Fibroblast of the aortic adventitia (primary cell): ENCODE measurements at regions not wholly inside any gene's neighbourhood (a gene's known extent, or its start where the extent isn't known, plus 50 kb on each side); places are given as distances from the start of the nearest gene placed in this dataset.
"Not testable (repeated sequence)": the region's sequence is repeated elsewhere in the genome, so short reads cannot be mapped to it uniquely, and the experiment has no call there.

Experiments
- DNase-seq: peaks from one replicate; pipeline ENCODE4 v3.0.0-alpha.2; 2010; ENCODE audit warnings: low read depth
- H3K4me3 ChIP-seq: 2 replicates; pipeline ENCODE4 v1.5.1; 2011; ENCODE audit warnings: low read depth, mild to moderate bottlenecking, control low read depth, low read length, moderate library complexity
- TF ChIP-seq, protein P1 (sequence below): IDR thresholded peaks from 2 replicates; pipeline ENCODE4 v1.5.1; 2011; ENCODE audit warnings: mild to moderate bottlenecking, low read length, control low read depth, inconsistent platforms; ENCODE audit not compliant: insufficient read depth

DNA sequence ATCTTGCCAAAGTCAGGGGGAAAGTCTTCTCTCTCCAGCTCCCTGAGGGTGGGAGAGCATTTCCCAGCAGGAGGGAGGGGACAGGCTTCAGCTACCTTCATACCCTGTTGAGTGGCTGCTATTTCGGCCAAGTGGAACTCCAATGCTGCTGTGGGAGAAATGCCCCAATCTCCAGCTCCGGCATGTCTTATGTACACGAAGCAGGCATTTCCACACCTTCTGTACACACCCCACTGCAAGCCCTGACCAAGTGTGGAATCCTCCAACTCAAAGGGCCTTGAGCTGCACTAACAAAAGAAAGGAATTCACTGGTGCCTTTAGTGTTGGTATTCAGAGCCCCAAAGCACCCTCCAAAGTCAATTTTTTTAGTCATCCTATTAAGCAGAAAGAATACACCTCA is 313.6 kb upstream of the NT5E start:
- TF ChIP-seq, protein P1, sequence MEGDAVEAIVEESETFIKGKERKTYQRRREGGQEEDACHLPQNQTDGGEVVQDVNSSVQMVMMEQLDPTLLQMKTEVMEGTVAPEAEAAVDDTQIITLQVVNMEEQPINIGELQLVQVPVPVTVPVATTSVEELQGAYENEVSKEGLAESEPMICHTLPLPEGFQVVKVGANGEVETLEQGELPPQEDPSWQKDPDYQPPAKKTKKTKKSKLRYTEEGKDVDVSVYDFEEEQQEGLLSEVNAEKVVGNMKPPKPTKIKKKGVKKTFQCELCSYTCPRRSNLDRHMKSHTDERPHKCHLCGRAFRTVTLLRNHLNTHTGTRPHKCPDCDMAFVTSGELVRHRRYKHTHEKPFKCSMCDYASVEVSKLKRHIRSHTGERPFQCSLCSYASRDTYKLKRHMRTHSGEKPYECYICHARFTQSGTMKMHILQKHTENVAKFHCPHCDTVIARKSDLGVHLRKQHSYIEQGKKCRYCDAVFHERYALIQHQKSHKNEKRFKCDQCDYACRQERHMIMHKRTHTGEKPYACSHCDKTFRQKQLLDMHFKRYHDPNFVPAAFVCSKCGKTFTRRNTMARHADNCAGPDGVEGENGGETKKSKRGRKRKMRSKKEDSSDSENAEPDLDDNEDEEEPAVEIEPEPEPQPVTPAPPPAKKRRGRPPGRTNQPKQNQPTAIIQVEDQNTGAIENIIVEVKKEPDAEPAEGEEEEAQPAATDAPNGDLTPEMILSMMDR = no peak
- no peak for DNase-seq

DNA sequence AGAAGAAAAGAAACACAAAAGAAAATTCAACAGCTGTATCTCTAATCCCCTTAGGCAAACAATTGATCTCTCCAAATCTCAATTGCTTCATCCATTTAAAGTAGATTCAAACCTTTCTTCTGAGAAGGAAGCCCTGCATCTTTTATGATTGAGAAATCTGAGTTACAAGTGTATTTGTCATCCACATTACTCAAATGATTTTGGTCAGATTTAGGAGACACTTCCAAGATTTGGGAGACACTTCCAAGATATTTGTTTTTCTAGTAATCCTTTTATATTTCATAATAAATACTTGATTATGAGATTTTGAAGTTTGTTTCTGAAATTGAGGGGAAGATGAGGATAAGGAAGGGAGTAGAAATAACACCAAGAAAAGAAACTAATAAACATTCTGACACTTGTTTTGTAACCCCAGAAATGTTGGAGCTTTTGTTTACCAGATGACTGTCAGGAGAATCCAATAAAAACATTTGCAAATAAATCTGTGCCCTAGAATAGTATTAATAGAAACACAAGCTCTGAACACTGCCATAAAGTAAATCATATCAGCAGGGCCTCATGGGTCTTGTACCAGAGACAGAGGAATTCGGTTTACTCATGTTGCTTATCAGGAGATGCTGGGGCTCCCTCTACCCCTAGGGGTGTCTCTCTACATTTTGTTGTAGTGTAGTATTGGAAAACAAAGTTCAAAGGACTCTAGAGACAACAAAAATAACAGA is 314.3 kb upstream of the NT5E start:
- TF ChIP-seq, protein P1 = no peak
- peak; percentile 67 for DNase-seq
- H3K4me3 ChIP-seq = no peak overlapping the region

More for the DNA sequence above, 313.6 kb upstream of the NT5E start:
- no peak overlapping the region for H3K4me3 ChIP-seq

DNA sequence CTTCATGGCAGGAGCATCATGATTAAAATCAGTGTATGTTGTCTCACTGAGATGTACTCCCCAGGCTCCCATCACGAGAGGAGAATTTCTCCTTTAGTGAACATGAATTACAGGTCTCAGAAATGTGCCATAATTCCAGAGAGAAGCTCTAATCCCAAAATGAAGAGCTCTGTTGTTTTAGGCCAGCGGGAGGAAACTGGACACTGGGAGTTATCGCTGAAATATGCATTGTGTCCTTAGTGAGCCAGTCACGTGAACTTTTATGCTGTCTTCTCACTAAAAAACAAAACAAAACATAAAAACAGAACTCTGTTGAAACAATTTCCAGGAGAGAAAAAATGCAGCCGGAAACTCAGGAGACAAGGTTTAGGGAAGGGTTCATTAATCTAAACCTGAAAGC is 315.7 kb upstream of the NT5E start:
- H3K4me3 ChIP-seq = no peak overlapping the region
- TF ChIP-seq, protein P1 = no peak
- DNase-seq = no peak

DNA sequence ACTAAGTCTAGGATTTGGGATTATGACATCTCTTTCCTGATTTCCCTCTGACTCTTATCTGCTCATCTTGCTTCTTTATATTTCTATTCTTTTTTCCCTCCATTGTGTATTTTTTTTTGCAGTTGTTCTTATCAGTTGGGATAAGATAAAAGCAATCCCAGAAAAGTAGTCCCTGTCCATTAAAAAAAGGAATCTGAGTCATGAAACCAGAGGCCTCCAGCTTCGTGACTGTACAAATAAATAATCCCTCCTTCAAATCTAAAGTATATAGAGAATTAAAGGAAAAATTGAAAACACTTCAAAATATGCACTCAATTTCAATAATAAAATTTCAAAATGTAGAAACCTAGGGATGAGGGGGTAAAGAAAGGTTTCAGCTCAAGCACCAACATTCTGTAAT is 317.8 kb upstream of the NT5E start:
- DNase-seq = peak; percentile 15
- TF ChIP-seq, protein P1 = no peak
- no peak overlapping the region for H3K4me3 ChIP-seq

DNA sequence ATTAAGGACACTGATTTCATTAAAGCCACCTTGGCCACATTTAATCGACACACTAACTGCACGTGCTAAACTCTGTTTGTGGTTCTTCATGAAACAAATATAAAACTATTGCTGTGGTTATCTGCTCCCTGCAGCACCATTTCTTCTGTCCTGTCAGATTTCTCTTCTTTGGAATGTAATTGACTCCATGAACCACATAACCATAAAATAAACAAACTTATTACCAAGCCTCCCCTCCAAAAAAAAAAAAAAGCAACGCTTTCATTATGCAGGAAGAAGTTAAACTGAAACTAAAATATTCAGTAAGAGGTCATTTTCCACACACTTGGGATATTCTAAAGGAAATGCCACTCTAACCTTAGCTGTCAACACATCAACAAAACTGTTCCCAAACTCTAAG is 319.1 kb upstream of the NT5E start:
- H3K4me3 ChIP-seq = no peak overlapping the region

DNA sequence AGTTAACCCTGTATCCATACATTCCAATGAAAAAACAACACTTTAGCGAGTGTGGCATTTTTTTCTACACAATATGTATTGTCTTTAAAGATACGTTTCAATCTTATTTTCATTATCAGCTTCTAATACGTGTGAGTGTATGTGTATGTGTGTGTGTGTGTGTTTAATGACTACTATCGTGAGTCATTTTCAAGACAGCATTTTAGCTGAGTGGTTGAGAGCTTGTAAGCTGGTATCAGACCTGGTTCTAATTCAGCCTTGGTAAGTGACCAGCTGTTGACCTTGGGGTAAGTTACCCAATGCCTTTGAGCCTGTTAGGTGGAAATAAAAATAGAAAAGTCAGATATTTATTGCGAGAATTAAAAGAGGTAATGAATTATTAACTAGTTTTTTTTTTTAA is 320.0 kb upstream of the NT5E start:
- TF ChIP-seq, protein P1 = no peak
- no peak for DNase-seq

More for the DNA sequence above, 319.1 kb upstream of the NT5E start:
- no peak for DNase-seq
- TF ChIP-seq, protein P1 = no peak

DNA sequence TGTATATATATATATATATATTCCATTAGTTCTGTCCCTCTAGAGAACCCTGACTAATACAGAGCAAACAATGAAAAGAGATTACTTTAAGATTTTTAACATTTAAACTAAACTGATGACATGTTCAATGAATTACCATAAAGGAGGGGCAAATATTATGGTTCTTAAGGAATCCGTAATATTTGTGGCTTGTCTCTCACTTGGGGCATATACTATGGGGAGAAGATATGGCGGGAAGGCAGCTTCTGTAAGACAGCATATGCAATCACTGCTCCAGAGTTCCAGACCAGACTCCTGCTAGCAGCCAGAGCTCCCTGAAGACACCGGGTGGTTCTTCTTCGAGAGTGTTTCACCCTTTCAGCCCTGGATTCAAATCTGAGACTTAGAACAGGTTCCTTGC is 321.1 kb upstream of the NT5E start:
- TF ChIP-seq, protein P1 = no peak
- no peak overlapping the region for H3K4me3 ChIP-seq
- DNase-seq = no peak

More for the DNA sequence above, 320.0 kb upstream of the NT5E start:
- H3K4me3 ChIP-seq = no peak overlapping the region

DNA sequence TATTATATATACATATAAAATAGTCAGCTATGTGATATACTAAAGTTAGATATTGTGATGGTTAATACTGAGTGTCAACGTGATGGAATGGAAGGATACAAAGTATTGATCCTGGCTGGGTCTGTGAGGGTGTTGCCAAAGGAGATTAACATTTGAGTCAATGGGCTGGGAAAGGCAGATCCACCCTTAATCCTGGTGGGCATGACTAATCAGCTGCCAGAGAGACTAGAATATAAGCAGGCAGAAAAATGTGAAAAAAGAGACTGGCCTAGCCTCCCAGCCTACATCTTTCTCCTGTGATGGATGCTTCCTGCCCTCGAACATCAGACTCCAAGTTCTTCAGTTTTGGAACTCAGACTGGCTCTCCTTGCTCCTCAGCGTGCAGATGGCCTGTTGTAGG is 321.6 kb upstream of the NT5E start:
- DNase-seq, H3K4me3 ChIP-seq: not testable (repeated sequence)
